ENCODE measurements at regions not wholly inside any gene's neighbourhood (a gene's known extent, or its start where the extent isn't known, plus 50 kb on each side); places are given as distances from the start of the nearest gene placed in this dataset.

GRCh38 chr13:59367904-59368303 lies 795.8 kb downstream of the DIAPH3 start:
- TF ChIP-seq CTCF (IDR thresholded peaks at IDR 0.05; ENCODE audit: low read length) (no peak), EZH2 (optimal IDR thresholded peaks at IDR 0.05; ENCODE audit: low read depth, low read length) (no peak), EZH2phosphoT487 (IDR thresholded peaks at IDR 0.05; ENCODE audit: low read length) (no peak)
